K562 (cell line): ENCODE measurements at regions not wholly inside any gene's neighbourhood (a gene's known extent, or its start where the extent isn't known, plus 50 kb on each side); places are given as distances from the start of the nearest gene placed in this dataset.

Experiments
- CBX5 ChIP-seq: IDR thresholded peaks from 2 replicates; pipeline ENCODE4 v1.6.1; 2014; ENCODE audit warnings: low read depth, borderline replicate concordance
- GATAD2B ChIP-seq: fragments of 450-650 bp; IDR thresholded peaks from 2 replicates; pipeline ENCODE4 v1.6.1; 2017; ENCODE audit warnings: mild to moderate bottlenecking, borderline replicate concordance
- MTA2 ChIP-seq: fragments of 450-650 bp; IDR thresholded peaks from 2 replicates; pipeline ENCODE4 v1.6.1; 2016; ENCODE audit warnings: low read depth
- NFYB ChIP-seq: IDR thresholded peaks from 2 replicates; pipeline ENCODE4 v1.6.1; 2011; ENCODE audit warnings: mild to moderate bottlenecking, moderate library complexity; ENCODE audit not compliant: insufficient read length; ENCODE audit errors: extremely low read depth
- NONO ChIP-seq, 2 experiments: fragments of 200-400 bp in 1 of 2; fragments of 450-650 bp in 1 of 2; formaldehyde crosslinking in 1 of 2; IDR thresholded peaks; 2 replicates each; pipeline ENCODE4 v1.6.1; 2017; ENCODE audit warnings: low read depth in 2 of 2, mild to moderate bottlenecking in 2 of 2, moderate library complexity in 2 of 2, low read length in 1 of 2
- ZBTB7A ChIP-seq: IDR thresholded peaks from 2 replicates; pipeline ENCODE4 v1.6.1; 2011; ENCODE audit warnings: low read depth, mild to moderate bottlenecking, low read length, moderate library complexity, borderline replicate concordance; ENCODE audit not compliant: control insufficient read depth
- ZNF263 ChIP-seq: sonication (generic); formaldehyde crosslinking; IDR thresholded peaks from 2 replicates; pipeline ENCODE4 v1.8.0; 2022; ENCODE audit warnings: mild to moderate bottlenecking, missing genetic modification reagents, borderline replicate concordance
- ZNF740 ChIP-seq, 3 experiments: fragments of 200-800 bp in 1 of 3; sonication (Bioruptor generic) in 1 of 3; sonication (generic) in 1 of 3; formaldehyde crosslinking in 1 of 3; IDR thresholded peaks; 2 replicates each; pipeline versions ENCODE4 v1.6.1 to v1.8.0; 2016 to 2022; ENCODE audit warnings: mild to moderate bottlenecking in 2 of 3, missing compliant biosample characterization in 2 of 3, missing genetic modification characterization in 2 of 3, missing genetic modification reagents in 1 of 3

DNA sequence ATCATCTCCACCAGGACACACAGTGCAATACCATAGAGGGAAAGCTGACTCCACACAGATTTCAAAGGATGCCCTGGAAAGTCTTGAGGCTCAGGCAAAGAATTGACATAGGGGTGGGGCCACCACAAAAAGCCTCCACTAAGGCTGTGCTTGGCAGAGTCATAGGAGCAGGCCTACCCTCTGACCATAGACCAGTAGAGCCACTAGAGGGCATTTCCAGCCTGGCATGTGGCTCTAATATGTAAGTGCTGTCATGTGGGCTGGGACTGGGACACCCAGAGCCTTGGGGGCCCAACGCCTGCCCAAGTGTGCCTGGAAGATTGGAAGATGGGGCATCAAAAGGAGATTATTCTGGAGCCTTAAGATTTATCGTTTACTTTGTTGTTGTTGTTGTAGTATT is 726.0 kb downstream of the DNAH5 start:
- TF ChIP-seq ZBTB7A: no peak
- no peak for TF ChIP-seq GATAD2B
- TF ChIP-seq MTA2: no peak
- no peak for TF ChIP-seq ZNF263 (CRISPR knock-in tag)
- TF ChIP-seq NFYB: no peak
- no peak for TF ChIP-seq CBX5
- TF ChIP-seq NONO (IDR thresholded peaks at IDR 0.05; ENCODE audit: low read depth in 2 of 2, low read length in 1 of 2): no peak
- no peak for TF ChIP-seq ZNF740 (CRISPR knock-in tag; IDR thresholded peaks at IDR 0.05)
- no peak for TF ChIP-seq ZNF740 (tag; IDR thresholded peaks at IDR 0.05)
